Fibroblast of skin of right biceps (primary cell): ENCODE measurements at regions not wholly inside any gene's neighbourhood (a gene's known extent, or its start where the extent isn't known, plus 50 kb on each side); places are given as distances from the start of the nearest gene placed in this dataset.
"Not testable (repeated sequence)": the region's sequence is repeated elsewhere in the genome, so short reads cannot be mapped to it uniquely, and the experiment has no call there.

Source experiments
- DNase-seq: peaks from one replicate; pipeline ENCODE4 v3.0.0-alpha.2; 2013

- DNase-seq: peak; percentile 91
These were observed 929.5 kb upstream of the ALCAM start for GRCh38 chr3:104437131-104437750.

GRCh38 chr3:104437891-104438290 is 928.8 kb upstream of the ALCAM start:
- peak; percentile 82 for DNase-seq

- DNase-seq: no peak
These were observed 928.0 kb upstream of the ALCAM start for GRCh38 chr3:104438706-104439105.

GRCh38 chr3:104445252-104445919 is 921.3 kb upstream of the ALCAM start:
- DNase-seq: not testable (repeated sequence)

- no peak for DNase-seq
These were observed 919.0 kb upstream of the ALCAM start for GRCh38 chr3:104447681-104448080.

- DNase-seq: no peak
These were observed 914.0 kb upstream of the ALCAM start for GRCh38 chr3:104452697-104453096.

GRCh38 chr3:104458657-104459056 is 908.1 kb upstream of the ALCAM start:
- no peak for DNase-seq

- peak; percentile 55 for DNase-seq
These were observed 906.0 kb upstream of the ALCAM start for GRCh38 chr3:104460477-104461406.

- DNase-seq: no peak
These were observed 905.3 kb upstream of the ALCAM start for GRCh38 chr3:104461431-104461830.

- DNase-seq: no peak
These were observed 894.5 kb upstream of the ALCAM start for GRCh38 chr3:104472221-104472620.

- DNase-seq: no peak
These were observed 892.7 kb upstream of the ALCAM start for GRCh38 chr3:104474011-104474410.

- no peak for DNase-seq
These were observed 863.7 kb upstream of the ALCAM start for GRCh38 chr3:104503022-104503421.

- DNase-seq: no peak
These were observed 856.4 kb upstream of the ALCAM start for GRCh38 chr3:104510131-104510849.

GRCh38 chr3:104514371-104514770 is 852.3 kb upstream of the ALCAM start:
- no peak for DNase-seq

GRCh38 chr3:104514776-104515175 is 851.9 kb upstream of the ALCAM start:
- DNase-seq: no peak

- DNase-seq: no peak
These were observed 847.6 kb upstream of the ALCAM start for GRCh38 chr3:104519068-104519467.

- DNase-seq: no peak
These were observed 847.1 kb upstream of the ALCAM start for GRCh38 chr3:104519468-104520227.

- no peak for DNase-seq
These were observed 846.5 kb upstream of the ALCAM start for GRCh38 chr3:104520228-104520655.

- no peak for DNase-seq
These were observed 844.9 kb upstream of the ALCAM start for GRCh38 chr3:104521606-104522336.

GRCh38 chr3:104523136-104523535 is 843.6 kb upstream of the ALCAM start:
- DNase-seq: no peak

GRCh38 chr3:104526901-104527401 is 839.8 kb upstream of the ALCAM start:
- no peak for DNase-seq
